K562 (cell line): ENCODE measurements at regions not wholly inside any gene's neighbourhood (a gene's known extent, or its start where the extent isn't known, plus 50 kb on each side); places are given as distances from the start of the nearest gene placed in this dataset.

ENCODE experiments used
- ARID2 ChIP-seq: fragments of 450-650 bp; IDR thresholded peaks from 2 replicates; pipeline ENCODE4 v1.6.1; 2017; ENCODE audit warnings: antibody characterized with exemption, mild to moderate bottlenecking
- ETV6 ChIP-seq, 3 experiments: fragments of 150-350 bp in 1 of 3; sonication (generic) in 1 of 3; formaldehyde crosslinking in 1 of 3; IDR thresholded peaks; 2 replicates each; pipeline versions ENCODE4 v1.6.1 to v1.8.0; 2014 to 2022; ENCODE audit warnings: borderline replicate concordance in 2 of 3, low read depth in 2 of 3, antibody characterized with exemption in 1 of 3, low read length in 1 of 3, mild to moderate bottlenecking in 1 of 3, missing genetic modification reagents in 1 of 3
- MAZ ChIP-seq, 2 experiments: fragments of 450-650 bp in 1 of 2; sonication (generic) in 1 of 2; formaldehyde crosslinking; IDR thresholded peaks in 1 of 2; conservative IDR thresholded peaks in 1 of 2; 2 replicates each; pipeline versions ENCODE4 v1.4.0 to v1.5.0; 2020; ENCODE audit warnings: mild to moderate bottlenecking in 1 of 2, missing genetic modification reagents in 1 of 2
- NR2C1 ChIP-seq, 2 experiments: fragments of 450-650 bp; IDR thresholded peaks; 2 replicates each; pipeline ENCODE4 v1.6.1; 2017; ENCODE audit warnings: mild to moderate bottlenecking in 2 of 2, antibody characterized with exemption in 1 of 2, inconsistent platforms in 1 of 2, missing compliant biosample characterization in 1 of 2, missing genetic modification characterization in 1 of 2
- POLR2B ChIP-seq: fragments of 450-650 bp; IDR thresholded peaks from 2 replicates; pipeline ENCODE4 v1.6.1; 2018; ENCODE audit warnings: low read depth; ENCODE audit not compliant: partially characterized antibody
- RAD21 ChIP-seq, 2 experiments: fragments of 250-450 bp in 1 of 2; fragments of 450-650 bp in 1 of 2; sonication (Bioruptor Pico) in 1 of 2; formaldehyde crosslinking in 1 of 2; IDR thresholded peaks in 1 of 2; conservative IDR thresholded peaks in 1 of 2; 2 replicates each; pipeline versions ENCODE4 v1.4.0 to v1.8.0; 2020 to 2022; ENCODE audit warnings: mild to moderate bottlenecking in 2 of 2, moderate library complexity in 1 of 2
- SMC3 ChIP-seq: conservative IDR thresholded peaks from 2 replicates; pipeline ENCODE4 v1.6.1; 2011; ENCODE audit warnings: low read depth, low read length, improper control_type of control experiment; ENCODE audit not compliant: insufficient read depth
- ZNF263 ChIP-seq: sonication (generic); formaldehyde crosslinking; IDR thresholded peaks from 2 replicates; pipeline ENCODE4 v1.8.0; 2022; ENCODE audit warnings: mild to moderate bottlenecking, missing genetic modification reagents, borderline replicate concordance
- TF ChIP-seq, protein P1 (sequence below): IDR thresholded peaks from 3 replicates; pipeline ENCODE4 v1.6.1; 2011; ENCODE audit warnings: borderline replicate concordance, mild to moderate bottlenecking; ENCODE audit not compliant: insufficient read length, insufficient read depth

DNA sequence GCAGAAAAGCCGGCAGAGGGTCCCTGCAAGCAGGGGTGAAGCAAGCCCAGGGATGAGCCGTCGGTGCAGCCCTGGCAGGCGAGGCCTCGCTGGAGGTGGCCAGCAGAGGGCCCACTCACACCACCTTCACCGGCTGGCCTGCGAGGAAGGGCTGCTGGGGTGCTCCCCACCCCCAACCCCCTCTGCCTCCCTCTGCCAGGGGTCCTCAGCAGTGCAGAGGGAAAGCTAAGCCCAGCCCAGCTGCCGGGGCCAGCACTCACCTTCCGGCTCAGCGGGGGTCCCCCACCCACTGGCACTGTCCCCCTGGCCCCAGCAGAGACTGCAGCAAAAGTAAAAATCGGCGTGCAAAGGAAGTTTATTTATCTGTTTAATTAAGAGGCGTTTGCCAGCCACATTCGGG is 113.4 kb downstream of the ENGASE start (continued):
- TF ChIP-seq ETV6 (IDR thresholded peaks at IDR 0.05; ENCODE audit: borderline replicate concordance in 1 of 2, low read depth in 2 of 2, low read length in 1 of 2) (no peak), ETV6 (CRISPR knock-in tag; IDR thresholded peaks at IDR 0.05; ENCODE audit: borderline replicate concordance) (no peak), ARID2 (no peak), RAD21 (CRISPR knock-in tag; conservative IDR thresholded peaks at IDR 0.05 in 1 of 2, IDR thresholded peaks at IDR 0.05 in 1 of 2) (peak; percentile 41 to 78; a peak in 3 of 4 replicates), MAZ (CRISPR knock-in tag; conservative IDR thresholded peaks at IDR 0.05 in 1 of 2, IDR thresholded peaks at IDR 0.05 in 1 of 2) (peak in 1 of 2 experiments; percentile 26; a peak in 1 of 4 replicates), SMC3 (peak; percentile 77), ZNF263 (CRISPR knock-in tag) (peak; percentile 53; the same call in 1 of the 2 replicates), POLR2B (no peak), NR2C1 (IDR thresholded peaks at IDR 0.05) (no peak), NR2C1 (tag; IDR thresholded peaks at IDR 0.05) (no peak)
- TF ChIP-seq, protein P1, sequence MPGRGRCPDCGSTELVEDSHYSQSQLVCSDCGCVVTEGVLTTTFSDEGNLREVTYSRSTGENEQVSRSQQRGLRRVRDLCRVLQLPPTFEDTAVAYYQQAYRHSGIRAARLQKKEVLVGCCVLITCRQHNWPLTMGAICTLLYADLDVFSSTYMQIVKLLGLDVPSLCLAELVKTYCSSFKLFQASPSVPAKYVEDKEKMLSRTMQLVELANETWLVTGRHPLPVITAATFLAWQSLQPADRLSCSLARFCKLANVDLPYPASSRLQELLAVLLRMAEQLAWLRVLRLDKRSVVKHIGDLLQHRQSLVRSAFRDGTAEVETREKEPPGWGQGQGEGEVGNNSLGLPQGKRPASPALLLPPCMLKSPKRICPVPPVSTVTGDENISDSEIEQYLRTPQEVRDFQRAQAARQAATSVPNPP = no peak
- TF ChIP-seq, all 486 proteins: peak for 7
